ENCODE measurements at regions not wholly inside any gene's neighbourhood (a gene's known extent, or its start where the extent isn't known, plus 50 kb on each side); places are given as distances from the start of the nearest gene placed in this dataset.
"Not testable (repeated sequence)": the region's sequence is repeated elsewhere in the genome, so short reads cannot be mapped to it uniquely, and the experiment has no call there.

DNA sequence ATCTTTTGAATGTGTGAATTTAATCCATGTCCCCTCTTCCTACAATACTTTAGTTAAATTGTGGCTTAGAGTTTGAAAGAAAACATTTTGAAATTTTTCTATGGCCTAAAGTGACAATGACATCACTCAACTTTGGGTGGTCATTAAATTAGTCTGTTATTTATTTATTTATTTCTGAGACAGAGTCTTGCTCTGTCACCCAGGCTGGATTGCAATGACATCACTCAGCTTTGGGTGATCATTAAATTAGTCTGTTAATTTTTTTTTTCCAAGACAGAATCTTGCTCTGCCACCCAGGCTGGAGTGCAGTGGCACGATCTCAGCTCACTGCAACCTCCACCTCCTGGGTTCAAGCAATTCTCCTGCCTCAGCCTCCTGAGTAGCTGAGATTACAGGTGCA lies 322.5 kb downstream of the SOX2 start:
- intact Hi-C loops (cut with DNase I); ATAC-seq; DNase-seq (ENCODE audit: missing footprints): not testable (repeated sequence)

- intact Hi-C loops (cut with DNase I) = no loop called here
- no peak for DNase-seq (ENCODE audit: missing footprints)
- ATAC-seq = no peak
Measured at GRCh38 chr3:182035324-182035723, 323.6 kb downstream of the SOX2 start.

DNA sequence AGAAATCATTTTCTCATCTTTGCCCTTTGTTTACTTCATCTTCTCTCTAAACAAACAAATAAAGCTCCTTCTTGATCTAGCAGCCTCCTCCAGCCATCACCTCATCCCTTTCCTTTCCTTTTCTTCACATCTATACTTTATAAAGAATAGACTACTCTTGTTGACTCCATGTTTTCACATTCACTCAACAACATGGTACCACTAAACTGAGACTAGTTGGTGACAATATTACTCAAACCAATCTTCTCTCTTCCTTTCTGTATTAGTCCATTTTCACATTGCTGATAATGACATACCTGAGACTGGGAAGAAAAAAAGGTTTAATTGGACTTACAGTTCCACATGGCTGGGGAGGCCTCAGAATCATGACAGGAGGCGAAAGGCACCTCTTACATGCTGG lies 324.7 kb downstream of the SOX2 start:
- DNase-seq (ENCODE audit: missing footprints) = no peak
- ATAC-seq = no peak
- intact Hi-C loops (cut with DNase I) = no loop called here

DNA sequence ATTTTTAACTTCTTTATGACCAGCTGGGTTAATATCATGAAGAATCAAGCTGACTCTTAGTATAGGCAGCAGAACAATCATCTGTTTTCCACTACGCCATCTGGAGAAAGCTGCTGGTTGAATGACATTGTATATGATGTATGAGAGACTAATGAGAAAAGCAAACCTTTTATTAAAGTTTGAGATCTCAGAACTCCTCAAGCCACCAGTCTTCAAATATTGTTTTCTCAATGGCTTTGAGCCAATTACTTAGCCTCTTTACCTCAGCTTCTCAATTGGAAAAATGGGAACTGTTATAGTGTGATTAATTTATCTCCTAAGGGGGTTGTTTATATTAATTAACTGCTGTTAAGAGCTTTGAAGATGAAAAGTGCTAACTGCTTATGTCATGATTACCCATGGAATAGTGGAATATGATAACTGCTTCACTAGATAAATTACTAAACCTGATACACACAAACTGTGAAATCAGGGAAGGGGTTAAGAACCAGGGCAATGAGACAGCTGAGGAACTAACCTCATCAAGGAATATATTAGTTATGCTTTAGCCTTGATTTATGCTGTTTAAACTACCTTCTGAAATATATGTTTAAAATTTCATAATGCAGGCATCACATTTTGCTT lies 330.1 kb downstream of the SOX2 start:
- intact Hi-C loops (cut with DNase I) = no loop called here
- no peak for ATAC-seq
- DNase-seq (ENCODE audit: missing footprints) = no peak

GRCh38 chr3:182045736-182046135 lies 334.0 kb downstream of the SOX2 start:
- ATAC-seq (no peak), DNase-seq (ENCODE audit: missing footprints) (no peak)
- intact Hi-C loops (cut with DNase I) = no loop called here

DNA sequence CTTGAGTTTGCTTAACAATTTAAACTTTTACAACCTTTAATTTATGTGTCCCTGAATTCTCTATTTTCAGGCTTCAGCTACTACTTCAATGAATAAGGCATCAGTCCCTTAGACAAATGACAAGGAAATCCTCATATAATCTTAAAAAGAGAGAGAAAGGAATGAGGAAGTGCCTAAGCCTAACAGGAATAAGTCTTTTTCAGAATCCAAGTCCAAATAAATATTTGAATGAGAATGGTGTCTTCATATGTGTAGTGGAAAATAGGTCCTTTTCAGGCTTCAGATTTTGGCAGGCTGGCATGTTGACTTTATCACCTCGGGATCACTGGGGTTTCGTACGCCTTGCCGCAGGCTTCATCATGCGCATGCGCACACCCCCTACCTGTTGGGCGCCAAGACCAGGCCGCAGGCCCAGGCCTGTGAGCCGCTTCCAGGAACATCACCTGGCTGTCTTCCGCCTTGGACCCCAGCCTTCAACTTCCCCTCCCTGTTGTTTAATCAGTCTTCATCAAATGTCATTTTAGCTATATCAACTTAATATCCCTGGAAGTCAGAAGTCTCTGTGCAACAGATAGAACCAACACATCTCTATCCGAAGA lies 334.5 kb downstream of the SOX2 start:
- ATAC-seq (no peak), DNase-seq (ENCODE audit: missing footprints) (no peak)
- intact Hi-C loops (cut with DNase I) = no loop called here

- intact Hi-C loops (cut with DNase I) = no loop called here
- DNase-seq (ENCODE audit: missing footprints) = no peak
- no peak for ATAC-seq
Measured at GRCh38 chr3:182050932-182051331, 339.2 kb downstream of the SOX2 start.

GRCh38 chr3:182052332-182052731 lies 340.6 kb downstream of the SOX2 start:
- ATAC-seq = no peak
- intact Hi-C loops (cut with DNase I) = no loop called here
- no peak for DNase-seq (ENCODE audit: missing footprints)

DNA sequence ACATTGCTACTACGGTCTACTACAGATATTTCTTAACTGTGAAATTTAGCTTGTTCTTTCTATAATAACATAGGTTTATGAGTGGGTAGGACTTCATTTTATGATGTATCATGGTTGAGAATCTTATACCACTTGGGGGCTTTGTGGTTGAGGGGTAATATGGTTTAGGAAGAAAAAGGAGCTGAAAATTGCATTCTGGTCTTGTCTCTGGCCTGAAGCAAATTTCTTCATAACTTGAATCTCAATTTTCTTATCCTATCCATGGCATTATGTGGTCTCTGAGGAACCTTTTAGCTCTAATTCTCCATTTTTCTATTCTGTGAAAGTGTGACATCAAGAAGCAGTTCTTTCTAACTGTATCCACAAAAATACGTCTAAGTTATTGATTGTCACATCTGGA lies 341.0 kb downstream of the SOX2 start:
- DNase-seq (ENCODE audit: missing footprints) (no peak), ATAC-seq (no peak)
- intact Hi-C loops (cut with DNase I) = no loop called here

- ATAC-seq (no peak), DNase-seq (ENCODE audit: missing footprints) (no peak)
- intact Hi-C loops (cut with DNase I) = no loop called here
Measured at GRCh38 chr3:182058488-182058887, 346.8 kb downstream of the SOX2 start.

- ATAC-seq (no peak), DNase-seq (ENCODE audit: missing footprints) (no peak)
- intact Hi-C loops (cut with DNase I) = no loop called here
Measured at GRCh38 chr3:182063742-182064141, 352.0 kb downstream of the SOX2 start.

DNA sequence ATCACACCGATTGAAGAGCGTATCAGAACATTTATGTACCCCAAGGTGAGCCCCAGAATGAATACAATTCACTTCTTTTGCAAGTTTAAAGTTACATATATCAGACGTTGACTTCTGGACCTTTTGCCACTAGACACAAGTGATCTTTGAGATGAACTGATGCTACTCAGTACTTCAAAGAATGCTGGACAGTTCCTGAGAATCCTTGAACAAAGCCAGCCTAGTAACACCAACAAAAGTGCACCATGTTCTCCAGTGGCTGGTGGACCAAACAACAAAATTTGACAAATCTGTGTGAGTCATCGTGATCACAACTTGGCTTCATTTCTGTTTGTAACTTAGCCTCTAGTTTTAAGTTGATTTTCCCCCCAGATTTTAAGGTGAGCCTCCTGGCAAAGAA lies 355.7 kb downstream of the SOX2 start:
- ATAC-seq (no peak), DNase-seq (ENCODE audit: missing footprints) (no peak)
- intact Hi-C loops (cut with DNase I) = no loop called here

DNA sequence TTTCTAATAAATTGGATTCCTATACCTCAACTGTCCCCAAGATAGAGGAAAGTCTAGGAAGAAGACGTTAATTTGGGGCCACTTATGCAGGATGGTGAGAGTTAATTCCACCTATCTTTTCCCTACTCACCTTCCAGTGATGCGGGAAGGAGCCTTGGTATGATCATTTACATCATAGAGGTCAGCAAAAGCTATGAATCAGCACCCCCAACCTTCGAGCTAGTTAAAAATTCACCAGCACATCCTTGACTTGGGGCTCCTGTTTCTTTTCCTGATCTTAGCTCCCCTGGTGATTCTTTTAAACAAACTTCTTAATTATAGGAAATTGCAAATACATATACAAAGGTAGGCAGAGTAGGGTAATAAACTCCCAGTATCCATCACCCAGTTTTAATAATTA lies 366.6 kb downstream of the SOX2 start:
- DNase-seq (ENCODE audit: missing footprints) (no peak), ATAC-seq (no peak)
- intact Hi-C loops (cut with DNase I) = no loop called here

- DNase-seq (ENCODE audit: missing footprints) (no peak), ATAC-seq (no peak)
- intact Hi-C loops (cut with DNase I) = no loop called here
Measured at GRCh38 chr3:182078929-182079328, 367.2 kb downstream of the SOX2 start.

- DNase-seq (ENCODE audit: missing footprints) (no peak), ATAC-seq (no peak)
- intact Hi-C loops (cut with DNase I) = no loop called here
Measured at GRCh38 chr3:182081096-182081495, 369.4 kb downstream of the SOX2 start.

DNA sequence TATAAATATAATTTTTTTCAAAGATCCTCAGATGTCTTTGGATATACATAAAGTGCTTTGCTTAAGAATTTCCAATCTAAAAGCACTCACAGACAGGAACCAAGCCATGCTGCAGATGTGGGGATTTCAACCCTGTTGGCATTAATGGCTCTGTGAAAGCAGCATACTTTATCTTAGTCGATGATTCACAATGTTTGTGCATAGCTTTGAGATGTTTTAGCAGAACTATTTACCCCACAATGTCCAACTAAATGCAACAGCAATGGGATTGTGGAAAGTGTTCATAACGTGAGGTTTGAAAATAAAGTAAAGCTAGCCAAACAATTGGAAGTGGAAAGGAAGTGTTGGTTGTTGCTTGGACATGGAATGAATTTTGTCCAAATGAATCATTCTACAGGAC lies 371.4 kb downstream of the SOX2 start:
- ATAC-seq = no peak

GRCh38 chr3:182092662-182093262 lies 381.0 kb downstream of the SOX2 start:
- intact Hi-C loops (cut with DNase I) = no loop called here
- DNase-seq (ENCODE audit: missing footprints) (no peak), ATAC-seq (no peak)

More for the DNA sequence above, 371.4 kb downstream of the SOX2 start:
- intact Hi-C loops (cut with DNase I) = no loop called here
- DNase-seq (ENCODE audit: missing footprints) = no peak

DNA sequence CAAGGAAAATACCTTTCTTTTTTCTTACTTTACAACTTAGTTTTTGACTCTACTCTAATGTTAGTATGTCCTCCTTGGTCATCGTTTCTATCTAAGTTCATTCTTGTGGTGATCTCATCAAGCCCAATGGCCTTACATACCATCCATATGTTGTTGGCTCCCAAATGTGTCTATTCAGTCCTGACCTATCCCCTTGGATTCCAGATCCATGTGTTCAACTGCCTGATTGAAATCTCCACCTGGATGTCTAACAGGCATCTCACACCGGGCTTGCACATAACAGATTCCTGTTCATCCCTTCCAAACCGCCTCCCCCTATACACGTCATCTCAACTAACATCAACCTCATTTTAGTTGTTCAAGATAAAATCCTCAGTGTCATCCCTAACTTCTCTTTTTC lies 382.6 kb downstream of the SOX2 start:
- DNase-seq (ENCODE audit: missing footprints) = no peak
- no peak for ATAC-seq
- intact Hi-C loops (cut with DNase I) = no loop called here

GRCh38 chr3:182104881-182105280 lies 393.2 kb downstream of the SOX2 start:
- DNase-seq (ENCODE audit: missing footprints) = no peak
- intact Hi-C loops (cut with DNase I) = no loop called here
- ATAC-seq = no peak

GRCh38 chr3:182105875-182106274 lies 394.1 kb downstream of the SOX2 start:
- intact Hi-C loops (cut with DNase I) = no loop called here
- DNase-seq (ENCODE audit: missing footprints) = no peak
- ATAC-seq = no peak

DNA sequence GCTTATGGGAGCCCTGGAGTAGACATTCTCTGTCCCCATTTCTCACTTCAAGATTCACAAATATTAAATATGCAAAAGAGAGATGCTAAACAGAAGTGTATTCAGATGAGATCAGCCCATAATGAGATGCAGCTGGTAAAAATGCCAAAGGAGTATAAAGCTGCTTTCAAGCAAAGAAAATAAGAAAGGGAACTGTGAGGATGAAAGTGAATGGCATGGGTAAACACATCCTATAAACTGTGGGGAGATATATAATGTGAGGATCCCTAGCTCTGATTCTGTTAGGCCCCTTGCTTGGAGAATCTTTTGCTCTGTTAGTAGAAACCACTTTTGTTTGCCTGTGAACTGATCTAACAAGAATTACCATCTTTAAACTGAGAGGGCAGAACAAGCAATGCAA lies 396.6 kb downstream of the SOX2 start:
- ATAC-seq (no peak), DNase-seq (ENCODE audit: missing footprints) (no peak)
- intact Hi-C loops (cut with DNase I) = no loop called here

All from Right ventricle myocardium inferior (tissue), 1 donor.